ENCODE measurements at regions not wholly inside any gene's neighbourhood (a gene's known extent, or its start where the extent isn't known, plus 50 kb on each side); places are given as distances from the start of the nearest gene placed in this dataset.

- H3K4me2 ChIP-seq (ENCODE audit: low read length), result no peak overlapping the region
- H3K36me3 ChIP-seq (ENCODE audit: insufficient read depth, low read length), result no peaks in the 10 kb centered on the region
- H3K9me2 ChIP-seq (ENCODE audit: insufficient read depth, low read length), result no peaks in the 10 kb centered on the region
- no peak overlapping the region for H2AFZ ChIP-seq (ENCODE audit: low read depth, low read length)
- no peaks in the 10 kb centered on the region for H4K20me1 ChIP-seq (ENCODE audit: insufficient read depth)
- H3K27me3 ChIP-seq (ENCODE audit: insufficient read depth, low read depth, low read length), result no peaks in the 10 kb centered on the region
- TF ChIP-seq MXI1 (conservative IDR thresholded peaks at IDR 0.05; ENCODE audit: poor library complexity, severe bottlenecking), result no peak
- TF ChIP-seq POLR2AphosphoS5 (IDR thresholded peaks at IDR 0.05), result no peak
- TF ChIP-seq TAF1 (IDR thresholded peaks at IDR 0.05; ENCODE audit: low read depth), result no peak
- TF ChIP-seq REST (IDR thresholded peaks at IDR 0.05; ENCODE audit: borderline replicate concordance), result no peak
- TF ChIP-seq, protein P1, sequence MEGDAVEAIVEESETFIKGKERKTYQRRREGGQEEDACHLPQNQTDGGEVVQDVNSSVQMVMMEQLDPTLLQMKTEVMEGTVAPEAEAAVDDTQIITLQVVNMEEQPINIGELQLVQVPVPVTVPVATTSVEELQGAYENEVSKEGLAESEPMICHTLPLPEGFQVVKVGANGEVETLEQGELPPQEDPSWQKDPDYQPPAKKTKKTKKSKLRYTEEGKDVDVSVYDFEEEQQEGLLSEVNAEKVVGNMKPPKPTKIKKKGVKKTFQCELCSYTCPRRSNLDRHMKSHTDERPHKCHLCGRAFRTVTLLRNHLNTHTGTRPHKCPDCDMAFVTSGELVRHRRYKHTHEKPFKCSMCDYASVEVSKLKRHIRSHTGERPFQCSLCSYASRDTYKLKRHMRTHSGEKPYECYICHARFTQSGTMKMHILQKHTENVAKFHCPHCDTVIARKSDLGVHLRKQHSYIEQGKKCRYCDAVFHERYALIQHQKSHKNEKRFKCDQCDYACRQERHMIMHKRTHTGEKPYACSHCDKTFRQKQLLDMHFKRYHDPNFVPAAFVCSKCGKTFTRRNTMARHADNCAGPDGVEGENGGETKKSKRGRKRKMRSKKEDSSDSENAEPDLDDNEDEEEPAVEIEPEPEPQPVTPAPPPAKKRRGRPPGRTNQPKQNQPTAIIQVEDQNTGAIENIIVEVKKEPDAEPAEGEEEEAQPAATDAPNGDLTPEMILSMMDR (IDR thresholded peaks at IDR 0.05; ENCODE audit: poor library complexity, severe bottlenecking), result no peak
- TF ChIP-seq EP300 (conservative IDR thresholded peaks at IDR 0.05; ENCODE audit: poor library complexity, severe bottlenecking), result no peak
- TF ChIP-seq RAD21 (conservative IDR thresholded peaks at IDR 0.05), result no peak
- no peak for TF ChIP-seq SMC3 (conservative IDR thresholded peaks at IDR 0.05; ENCODE audit: poor library complexity)
- no peak for TF ChIP-seq EZH2 (IDR thresholded peaks at IDR 0.05; ENCODE audit: borderline replicate concordance, insufficient read depth, low read length, poor library complexity, severe bottlenecking)
- no peak overlapping the region for H3K27ac ChIP-seq (ENCODE audit: low read length)
- no peaks in the 10 kb centered on the region for H3K9me3 ChIP-seq (ENCODE audit: low read length)
- no peaks in the 10 kb centered on the region for H3F3A ChIP-seq (ENCODE audit: insufficient read depth, low read length, poor library complexity, severe bottlenecking)
- H3K4me3 ChIP-seq (ENCODE audit: low read length), result no peak overlapping the region
- H3K79me2 ChIP-seq (replicated peaks; ENCODE audit: insufficient read depth, low read length), result no peaks in the 10 kb centered on the region
- H3K9ac ChIP-seq (ENCODE audit: low read length), result no peak overlapping the region
Observed at GRCh38 chr5:2459251-2459650, 292.2 kb downstream of the IRX2 start.

GRCh38 chr5:2455878-2456277 lies 295.6 kb downstream of the IRX2 start:
- Histone ChIP-seq H3K4me3 (ENCODE audit: low read length) (no peak overlapping the region), H3K9me3 (ENCODE audit: low read length) (no peaks in the 10 kb centered on the region), H3K79me2 (replicated peaks; ENCODE audit: insufficient read depth, low read length) (no peaks in the 10 kb centered on the region), H3K4me2 (ENCODE audit: low read length) (no peak overlapping the region), H3K27ac (ENCODE audit: low read length) (no peak overlapping the region), H3K9me2 (ENCODE audit: insufficient read depth, low read length) (no peaks in the 10 kb centered on the region), H3F3A (ENCODE audit: insufficient read depth, low read length, poor library complexity, severe bottlenecking) (no peaks in the 10 kb centered on the region), H3K27me3 (ENCODE audit: insufficient read depth, low read depth, low read length) (no peaks in the 10 kb centered on the region), H4K20me1 (ENCODE audit: insufficient read depth) (no peaks in the 10 kb centered on the region), H3K36me3 (ENCODE audit: insufficient read depth, low read length) (no peaks in the 10 kb centered on the region), H3K9ac (ENCODE audit: low read length) (no peak overlapping the region), H2AFZ (ENCODE audit: low read depth, low read length) (no peak overlapping the region)
- TF ChIP-seq POLR2AphosphoS5 (IDR thresholded peaks at IDR 0.05) (no peak), TAF1 (IDR thresholded peaks at IDR 0.05; ENCODE audit: low read depth) (no peak), EZH2 (IDR thresholded peaks at IDR 0.05; ENCODE audit: borderline replicate concordance, insufficient read depth, low read length, poor library complexity, severe bottlenecking) (no peak), SMC3 (conservative IDR thresholded peaks at IDR 0.05; ENCODE audit: poor library complexity) (no peak), RAD21 (conservative IDR thresholded peaks at IDR 0.05) (no peak), REST (IDR thresholded peaks at IDR 0.05; ENCODE audit: borderline replicate concordance) (no peak), EP300 (conservative IDR thresholded peaks at IDR 0.05; ENCODE audit: poor library complexity, severe bottlenecking) (no peak), MXI1 (conservative IDR thresholded peaks at IDR 0.05; ENCODE audit: poor library complexity, severe bottlenecking) (no peak)
- TF ChIP-seq, protein P1 (IDR thresholded peaks at IDR 0.05; ENCODE audit: poor library complexity, severe bottlenecking), result no peak

Data from neural cell (in vitro differentiated cells).